Effector CD4-positive, alpha-beta T cell (primary cell): ENCODE measurements at regions not wholly inside any gene's neighbourhood (a gene's known extent, or its start where the extent isn't known, plus 50 kb on each side); places are given as distances from the start of the nearest gene placed in this dataset.
"Not testable (repeated sequence)": the region's sequence is repeated elsewhere in the genome, so short reads cannot be mapped to it uniquely, and the experiment has no call there.

Experiments used
- DNase-seq: peaks from one replicate; pipeline ENCODE4 v3.0.0-alpha.2; 2020

- no peak for DNase-seq
These were observed 176.8 kb downstream of the CD83 start for GRCh38 chr6:14294270-14294951.

GRCh38 chr6:14296698-14297097, 179.1 kb downstream of the CD83 start:
- not testable (repeated sequence) for DNase-seq

GRCh38 chr6:14297118-14297517, 179.5 kb downstream of the CD83 start:
- DNase-seq, result not testable (repeated sequence)

GRCh38 chr6:14300189-14300588, 182.6 kb downstream of the CD83 start:
- DNase-seq, result not testable (repeated sequence)

- DNase-seq, result not testable (repeated sequence)
These were observed 183.1 kb downstream of the CD83 start for GRCh38 chr6:14300721-14301120.

- not testable (repeated sequence) for DNase-seq
These were observed 183.9 kb downstream of the CD83 start for GRCh38 chr6:14301477-14301876.

- DNase-seq, result no peak
These were observed 187.6 kb downstream of the CD83 start for GRCh38 chr6:14305131-14305530.

- no peak for DNase-seq
These were observed 188.1 kb downstream of the CD83 start for GRCh38 chr6:14305624-14306023.

GRCh38 chr6:14306151-14306906, 188.8 kb downstream of the CD83 start:
- no peak for DNase-seq

GRCh38 chr6:14309516-14309915, 191.9 kb downstream of the CD83 start:
- DNase-seq, result no peak

- no peak for DNase-seq
These were observed 192.4 kb downstream of the CD83 start for GRCh38 chr6:14309951-14310445.

- no peak for DNase-seq
These were observed 193.4 kb downstream of the CD83 start for GRCh38 chr6:14310960-14311359.

GRCh38 chr6:14312587-14312986, 195.0 kb downstream of the CD83 start:
- no peak for DNase-seq

GRCh38 chr6:14313248-14313647, 195.7 kb downstream of the CD83 start:
- no peak for DNase-seq

- DNase-seq, result no peak
These were observed 197.8 kb downstream of the CD83 start for GRCh38 chr6:14315353-14315752.

GRCh38 chr6:14316651-14317386, 199.2 kb downstream of the CD83 start:
- DNase-seq, result no peak

- DNase-seq, result no peak
These were observed 199.9 kb downstream of the CD83 start for GRCh38 chr6:14317387-14317970.

- DNase-seq, result no peak
These were observed 202.8 kb downstream of the CD83 start for GRCh38 chr6:14320332-14320731.

GRCh38 chr6:14321992-14322772, 204.6 kb downstream of the CD83 start:
- DNase-seq, result no peak

GRCh38 chr6:14322841-14323240, 205.3 kb downstream of the CD83 start:
- DNase-seq, result no peak

GRCh38 chr6:14326774-14327173, 209.2 kb downstream of the CD83 start:
- DNase-seq, result no peak

GRCh38 chr6:14328163-14328562, 210.6 kb downstream of the CD83 start:
- no peak for DNase-seq
